ENCODE measurements at regions not wholly inside any gene's neighbourhood (a gene's known extent, or its start where the extent isn't known, plus 50 kb on each side); places are given as distances from the start of the nearest gene placed in this dataset.
"Not testable (repeated sequence)": the region's sequence is repeated elsewhere in the genome, so short reads cannot be mapped to it uniquely, and the experiment has no call there.

- DNase-seq (ENCODE audit: low read depth), result no peak
- TF ChIP-seq, protein P1, sequence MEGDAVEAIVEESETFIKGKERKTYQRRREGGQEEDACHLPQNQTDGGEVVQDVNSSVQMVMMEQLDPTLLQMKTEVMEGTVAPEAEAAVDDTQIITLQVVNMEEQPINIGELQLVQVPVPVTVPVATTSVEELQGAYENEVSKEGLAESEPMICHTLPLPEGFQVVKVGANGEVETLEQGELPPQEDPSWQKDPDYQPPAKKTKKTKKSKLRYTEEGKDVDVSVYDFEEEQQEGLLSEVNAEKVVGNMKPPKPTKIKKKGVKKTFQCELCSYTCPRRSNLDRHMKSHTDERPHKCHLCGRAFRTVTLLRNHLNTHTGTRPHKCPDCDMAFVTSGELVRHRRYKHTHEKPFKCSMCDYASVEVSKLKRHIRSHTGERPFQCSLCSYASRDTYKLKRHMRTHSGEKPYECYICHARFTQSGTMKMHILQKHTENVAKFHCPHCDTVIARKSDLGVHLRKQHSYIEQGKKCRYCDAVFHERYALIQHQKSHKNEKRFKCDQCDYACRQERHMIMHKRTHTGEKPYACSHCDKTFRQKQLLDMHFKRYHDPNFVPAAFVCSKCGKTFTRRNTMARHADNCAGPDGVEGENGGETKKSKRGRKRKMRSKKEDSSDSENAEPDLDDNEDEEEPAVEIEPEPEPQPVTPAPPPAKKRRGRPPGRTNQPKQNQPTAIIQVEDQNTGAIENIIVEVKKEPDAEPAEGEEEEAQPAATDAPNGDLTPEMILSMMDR (conservative IDR thresholded peaks at IDR 0.05; ENCODE audit: low read depth, low read length), result no peak
- no peak overlapping the region for H3K4me3 ChIP-seq (ENCODE audit: low read length)
Observed at GRCh38 chr4:124105212-124105611, 607.3 kb downstream of the ANKRD50 start.

GRCh38 chr4:124111411-124111810 lies 601.1 kb downstream of the ANKRD50 start:
- no peak for DNase-seq (ENCODE audit: low read depth)
- H3K4me3 ChIP-seq (ENCODE audit: low read length), result no peak overlapping the region
- TF ChIP-seq, protein P1 (conservative IDR thresholded peaks at IDR 0.05; ENCODE audit: low read depth, low read length), result no peak

DNA sequence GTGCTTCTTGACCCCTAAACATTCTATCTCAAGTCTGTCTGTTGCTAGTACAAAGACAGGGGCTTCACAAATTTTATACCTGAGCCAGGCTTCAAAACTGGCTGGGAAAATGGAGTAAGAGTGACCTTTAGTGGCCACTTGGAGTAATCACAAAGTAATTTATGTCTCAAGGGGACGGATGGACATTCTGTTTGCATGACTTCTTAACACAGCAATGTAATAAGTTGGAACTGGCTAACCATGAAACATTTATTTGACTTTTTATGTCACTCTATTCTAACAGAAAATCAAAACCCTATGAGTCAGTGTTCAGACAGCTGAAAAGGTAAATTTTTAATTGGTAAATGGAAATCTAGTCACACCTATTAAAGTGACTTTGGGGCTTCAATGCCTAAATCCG lies 600.6 kb downstream of the ANKRD50 start:
- peak; percentile 44 for DNase-seq (ENCODE audit: low read depth)
- H3K4me3 ChIP-seq (ENCODE audit: low read length), result no peak overlapping the region
- TF ChIP-seq, protein P1 (conservative IDR thresholded peaks at IDR 0.05; ENCODE audit: low read depth, low read length), result peak; percentile 64

- DNase-seq (ENCODE audit: low read depth), result no peak
- TF ChIP-seq, protein P1 (conservative IDR thresholded peaks at IDR 0.05; ENCODE audit: low read depth, low read length), result no peak
- no peak overlapping the region for H3K4me3 ChIP-seq (ENCODE audit: low read length)
Observed at GRCh38 chr4:124118061-124118460, 594.5 kb downstream of the ANKRD50 start.

DNA sequence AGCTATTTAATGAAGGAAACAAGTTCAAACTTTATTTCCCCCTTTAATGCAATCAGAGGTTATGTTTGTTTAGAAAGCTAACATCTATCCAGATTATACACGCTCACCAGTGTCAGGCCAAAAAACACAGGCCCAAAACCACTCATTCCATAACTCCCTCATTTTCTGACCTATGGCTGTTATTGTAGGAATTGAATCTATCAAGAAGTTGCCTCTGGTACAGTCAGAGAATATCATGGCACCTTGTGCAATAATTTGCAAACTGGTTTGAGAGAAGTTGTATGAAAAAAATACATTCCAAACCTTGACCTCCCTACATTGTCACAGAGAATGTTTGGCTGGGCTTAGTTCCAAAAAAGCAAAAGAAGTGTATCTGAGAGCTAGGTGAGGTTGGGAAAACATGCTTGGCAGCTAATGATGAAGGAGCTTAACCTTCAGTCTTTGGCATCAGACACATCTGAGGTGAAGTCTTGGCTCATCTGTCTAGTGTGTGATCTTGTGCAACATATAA lies 591.0 kb downstream of the ANKRD50 start:
- TF ChIP-seq, protein P1 (conservative IDR thresholded peaks at IDR 0.05; ENCODE audit: low read depth, low read length), result no peak
- DNase-seq (ENCODE audit: low read depth), result peak; percentile 54
- no peak overlapping the region for H3K4me3 ChIP-seq (ENCODE audit: low read length)

- TF ChIP-seq, protein P1 (conservative IDR thresholded peaks at IDR 0.05; ENCODE audit: low read depth, low read length), result no peak
- no peak for DNase-seq (ENCODE audit: low read depth)
- no peak overlapping the region for H3K4me3 ChIP-seq (ENCODE audit: low read length)
Observed at GRCh38 chr4:124123181-124123580, 589.4 kb downstream of the ANKRD50 start.

GRCh38 chr4:124123721-124124120 lies 588.8 kb downstream of the ANKRD50 start:
- TF ChIP-seq, protein P1 (conservative IDR thresholded peaks at IDR 0.05; ENCODE audit: low read depth, low read length), result no peak
- DNase-seq (ENCODE audit: low read depth), result no peak
- no peak overlapping the region for H3K4me3 ChIP-seq (ENCODE audit: low read length)

DNA sequence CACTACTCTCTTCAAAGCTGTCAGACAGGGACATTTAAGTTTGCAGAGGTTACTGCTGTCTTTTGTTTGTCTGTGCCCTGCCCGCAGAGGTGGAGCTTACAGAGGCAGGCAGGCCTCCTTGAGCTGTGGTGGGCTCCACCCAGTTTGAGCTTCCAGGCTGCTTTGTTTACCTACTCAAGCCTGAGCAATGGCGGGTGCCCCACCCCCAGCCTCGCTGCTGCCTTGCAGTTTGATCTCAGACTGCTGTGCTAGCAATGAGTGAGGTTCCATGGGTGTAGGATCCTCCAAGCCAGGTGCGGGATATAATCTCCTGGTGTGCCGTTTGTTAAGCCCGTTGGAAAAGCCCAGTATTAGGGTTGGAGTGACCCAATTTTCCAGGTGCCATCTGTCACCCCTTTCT lies 581.2 kb downstream of the ANKRD50 start:
- H3K4me3 ChIP-seq (ENCODE audit: low read length); DNase-seq (ENCODE audit: low read depth): not testable (repeated sequence)
